ENCODE measurements at regions not wholly inside any gene's neighbourhood (a gene's known extent, or its start where the extent isn't known, plus 50 kb on each side); places are given as distances from the start of the nearest gene placed in this dataset.

DNA sequence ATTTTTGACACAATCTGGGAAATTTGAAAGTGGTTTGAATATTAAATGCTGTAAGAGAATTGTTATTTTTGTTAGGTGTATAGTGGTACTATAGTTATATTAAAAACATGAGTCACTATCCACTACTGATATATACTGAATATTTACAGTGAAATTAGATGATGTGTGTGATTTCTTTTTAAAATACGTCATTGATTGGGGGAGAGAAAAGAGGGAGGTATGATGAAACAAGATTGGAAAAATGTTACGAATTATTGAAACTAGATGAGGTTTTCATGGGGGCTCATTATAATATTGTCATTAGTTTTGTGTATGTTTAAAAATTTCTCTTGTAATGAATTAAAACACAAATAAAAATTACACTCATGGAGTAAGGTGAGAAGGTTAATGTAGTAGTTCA is 571.4 kb downstream of the HTR7 start:
- no peaks in the 10 kb centered on the region for H3K4me1 Mint-ChIP-seq (ENCODE audit: low read depth)
- Histone ChIP-seq H3K36me3 (ENCODE audit: insufficient read depth, low read length) (no peaks in the 10 kb centered on the region), H3K27me3 (ENCODE audit: control insufficient read depth in 1 of 2, insufficient read depth in 2 of 2, low read length in 2 of 2) (no peaks in the 10 kb centered on the region), H3K4me3 (ENCODE audit: low read length) (no peak overlapping the region), H3K27ac (ENCODE audit: low read depth in 1 of 2, low read length in 2 of 2) (no peak overlapping the region), H3K9me3 (ENCODE audit: control insufficient read depth in 1 of 2, insufficient read depth in 1 of 2, low read length in 2 of 2) (no peaks in the 10 kb centered on the region), H3K4me1 (ENCODE audit: insufficient read depth, low read length) (no peaks in the 10 kb centered on the region)
- intact Hi-C loops (cut with DNase I, micrococcal nuclease) = no loop called here
- no peak overlapping the region for H3K27ac Mint-ChIP-seq
- CTCF ChIA-PET = no interaction called here
- no peaks in the 10 kb centered on the region for H3K27me3 Mint-ChIP-seq
- no peaks in the 10 kb centered on the region for H3K9me3 Mint-ChIP-seq
- ATAC-seq (ENCODE audit: poor library complexity) = no peak
- H3K36me3 Mint-ChIP-seq (ENCODE audit: low read depth) = no peaks in the 10 kb centered on the region
- POLR2A ChIA-PET = no interaction called here
- TF ChIP-seq, protein P1, sequence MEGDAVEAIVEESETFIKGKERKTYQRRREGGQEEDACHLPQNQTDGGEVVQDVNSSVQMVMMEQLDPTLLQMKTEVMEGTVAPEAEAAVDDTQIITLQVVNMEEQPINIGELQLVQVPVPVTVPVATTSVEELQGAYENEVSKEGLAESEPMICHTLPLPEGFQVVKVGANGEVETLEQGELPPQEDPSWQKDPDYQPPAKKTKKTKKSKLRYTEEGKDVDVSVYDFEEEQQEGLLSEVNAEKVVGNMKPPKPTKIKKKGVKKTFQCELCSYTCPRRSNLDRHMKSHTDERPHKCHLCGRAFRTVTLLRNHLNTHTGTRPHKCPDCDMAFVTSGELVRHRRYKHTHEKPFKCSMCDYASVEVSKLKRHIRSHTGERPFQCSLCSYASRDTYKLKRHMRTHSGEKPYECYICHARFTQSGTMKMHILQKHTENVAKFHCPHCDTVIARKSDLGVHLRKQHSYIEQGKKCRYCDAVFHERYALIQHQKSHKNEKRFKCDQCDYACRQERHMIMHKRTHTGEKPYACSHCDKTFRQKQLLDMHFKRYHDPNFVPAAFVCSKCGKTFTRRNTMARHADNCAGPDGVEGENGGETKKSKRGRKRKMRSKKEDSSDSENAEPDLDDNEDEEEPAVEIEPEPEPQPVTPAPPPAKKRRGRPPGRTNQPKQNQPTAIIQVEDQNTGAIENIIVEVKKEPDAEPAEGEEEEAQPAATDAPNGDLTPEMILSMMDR (IDR thresholded peaks at IDR 0.05) = no peak
- no peak for DNase-seq
- no peak overlapping the region for H3K4me3 Mint-ChIP-seq

DNA sequence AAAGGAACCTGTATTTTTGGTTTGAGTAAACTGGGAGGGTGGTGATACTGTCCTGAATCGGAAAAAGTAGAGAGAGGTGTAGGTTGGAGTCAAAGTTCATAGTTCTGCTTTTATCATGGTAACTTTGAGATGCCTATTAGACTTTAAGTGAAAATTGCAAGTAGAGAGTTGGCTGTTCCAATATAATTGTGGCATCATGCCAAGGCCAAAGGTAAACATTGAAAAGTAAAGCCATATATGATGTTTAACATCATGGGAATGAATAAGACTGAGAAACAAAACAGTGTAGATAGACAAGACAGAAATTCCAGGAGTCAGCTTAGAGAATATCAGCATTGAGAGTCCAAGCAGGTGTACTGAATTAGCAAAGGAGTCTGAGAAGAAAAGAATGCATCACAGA is 570.9 kb downstream of the HTR7 start:
- Histone ChIP-seq H3K4me3 (ENCODE audit: low read length) (no peak overlapping the region), H3K4me1 (ENCODE audit: insufficient read depth, low read length) (no peaks in the 10 kb centered on the region), H3K36me3 (ENCODE audit: insufficient read depth, low read length) (no peaks in the 10 kb centered on the region), H3K27ac (ENCODE audit: low read depth in 1 of 2, low read length in 2 of 2) (no peak overlapping the region), H3K9me3 (ENCODE audit: control insufficient read depth in 1 of 2, insufficient read depth in 1 of 2, low read length in 2 of 2) (no peaks in the 10 kb centered on the region), H3K27me3 (ENCODE audit: control insufficient read depth in 1 of 2, insufficient read depth in 2 of 2, low read length in 2 of 2) (no peaks in the 10 kb centered on the region)
- ChIA-PET CTCF (no interaction called here), POLR2A (no interaction called here)
- Mint-ChIP-seq H3K27ac (no peak overlapping the region), H3K27me3 (no peaks in the 10 kb centered on the region), H3K9me3 (no peaks in the 10 kb centered on the region), H3K4me3 (no peak overlapping the region), H3K4me1 (ENCODE audit: low read depth) (no peaks in the 10 kb centered on the region), H3K36me3 (ENCODE audit: low read depth) (no peaks in the 10 kb centered on the region)
- intact Hi-C loops (cut with DNase I, micrococcal nuclease) = no loop called here
- DNase-seq (no peak), ATAC-seq (ENCODE audit: poor library complexity) (no peak)
- TF ChIP-seq, protein P1 (IDR thresholded peaks at IDR 0.05) = no peak

DNA sequence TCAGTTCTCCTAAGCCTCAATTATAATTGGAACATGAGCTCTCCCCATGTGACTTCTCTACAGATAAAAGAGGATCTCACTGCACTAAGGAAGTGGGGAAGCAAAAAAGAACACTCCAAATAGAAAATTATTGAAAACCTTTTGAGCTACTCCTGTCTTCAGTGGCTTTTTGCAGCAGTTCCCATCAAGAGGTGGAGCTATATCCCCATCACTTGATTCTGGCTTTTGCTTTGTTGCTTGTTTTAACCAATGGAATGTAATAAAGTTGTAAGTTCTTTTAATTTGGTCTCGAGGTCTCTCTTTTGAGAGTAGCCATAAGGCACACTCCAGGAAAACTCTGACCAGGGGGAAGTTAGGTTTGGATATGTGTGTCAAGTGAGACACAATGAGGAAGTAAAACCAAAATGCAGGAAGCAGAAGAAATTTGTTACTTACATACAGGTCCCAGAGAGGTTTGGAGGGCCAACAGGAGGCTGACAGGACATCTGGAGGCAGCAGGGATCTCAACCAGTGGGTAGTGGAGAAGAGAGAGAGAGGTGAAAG is 569.4 kb downstream of the HTR7 start:
- Histone ChIP-seq H3K9me3 (ENCODE audit: control insufficient read depth in 1 of 2, insufficient read depth in 1 of 2, low read length in 2 of 2) (no peaks in the 10 kb centered on the region), H3K4me1 (ENCODE audit: insufficient read depth, low read length) (no peaks in the 10 kb centered on the region), H3K36me3 (ENCODE audit: insufficient read depth, low read length) (no peaks in the 10 kb centered on the region), H3K27me3 (ENCODE audit: control insufficient read depth in 1 of 2, insufficient read depth in 2 of 2, low read length in 2 of 2) (no peaks in the 10 kb centered on the region), H3K4me3 (ENCODE audit: low read length) (no peak overlapping the region), H3K27ac (ENCODE audit: low read depth in 1 of 2, low read length in 2 of 2) (no peak overlapping the region)
- no peaks in the 10 kb centered on the region for H3K27me3 Mint-ChIP-seq
- intact Hi-C loops (cut with DNase I, micrococcal nuclease) = no loop called here
- DNase-seq = no peak
- no peaks in the 10 kb centered on the region for H3K9me3 Mint-ChIP-seq
- ATAC-seq (ENCODE audit: poor library complexity) = no peak
- H3K4me3 Mint-ChIP-seq = no peak overlapping the region
- no peak overlapping the region for H3K27ac Mint-ChIP-seq
- POLR2A ChIA-PET = no interaction called here
- no peaks in the 10 kb centered on the region for H3K36me3 Mint-ChIP-seq (ENCODE audit: low read depth)
- CTCF ChIA-PET = no interaction called here
- no peaks in the 10 kb centered on the region for H3K4me1 Mint-ChIP-seq (ENCODE audit: low read depth)
- TF ChIP-seq, protein P1 (IDR thresholded peaks at IDR 0.05) = no peak

Measured in CD4-positive, alpha-beta T cell (primary cell).